T-helper 1 cell treated with Interleukin-12 subunit alpha and Interleukin-12 subunit beta and Interleukin-4 antibody, amounts not matched to agents 30 μg/mL and 1 μg/mL, for 36 hours (primary cell): ENCODE measurements at regions not wholly inside any gene's neighbourhood (a gene's known extent, or its start where the extent isn't known, plus 50 kb on each side); places are given as distances from the start of the nearest gene placed in this dataset.
"Not testable (repeated sequence)": the region's sequence is repeated elsewhere in the genome, so short reads cannot be mapped to it uniquely, and the experiment has no call there.

Source experiments
- H3K27ac Mint-ChIP-seq: one replicate; pipeline ENCODE4 v1.8.0; 2021; ENCODE audit warnings: mild to moderate bottlenecking, mixed read lengths
- H3K27me3 Mint-ChIP-seq: one replicate; pipeline ENCODE4 v1.8.0; 2021; ENCODE audit warnings: low read depth, mixed read lengths
- H3K36me3 Mint-ChIP-seq: one replicate; pipeline ENCODE4 v1.8.0; 2021; ENCODE audit warnings: low read depth, mixed read lengths
- H3K4me1 Mint-ChIP-seq: one replicate; pipeline ENCODE4 v1.8.0; 2021; ENCODE audit warnings: low read depth, mixed read lengths
- H3K4me3 Mint-ChIP-seq: one replicate; pipeline ENCODE4 v1.8.0; 2021; ENCODE audit warnings: mild to moderate bottlenecking, moderate library complexity, mixed read lengths
- H3K9me3 Mint-ChIP-seq: one replicate; pipeline ENCODE4 v1.8.0; 2021; ENCODE audit warnings: mixed read lengths

- Mint-ChIP-seq H3K36me3 (no peaks in the 10 kb centered on the region), H3K27ac (no peak overlapping the region), H3K4me1 (no peaks in the 10 kb centered on the region), H3K27me3 (no peaks in the 10 kb centered on the region), H3K9me3 (no peaks in the 10 kb centered on the region), H3K4me3 (no peak overlapping the region)
These were observed 541.9 kb downstream of the TBC1D22A start for GRCh38 chr22:47304191-47304831.

DNA sequence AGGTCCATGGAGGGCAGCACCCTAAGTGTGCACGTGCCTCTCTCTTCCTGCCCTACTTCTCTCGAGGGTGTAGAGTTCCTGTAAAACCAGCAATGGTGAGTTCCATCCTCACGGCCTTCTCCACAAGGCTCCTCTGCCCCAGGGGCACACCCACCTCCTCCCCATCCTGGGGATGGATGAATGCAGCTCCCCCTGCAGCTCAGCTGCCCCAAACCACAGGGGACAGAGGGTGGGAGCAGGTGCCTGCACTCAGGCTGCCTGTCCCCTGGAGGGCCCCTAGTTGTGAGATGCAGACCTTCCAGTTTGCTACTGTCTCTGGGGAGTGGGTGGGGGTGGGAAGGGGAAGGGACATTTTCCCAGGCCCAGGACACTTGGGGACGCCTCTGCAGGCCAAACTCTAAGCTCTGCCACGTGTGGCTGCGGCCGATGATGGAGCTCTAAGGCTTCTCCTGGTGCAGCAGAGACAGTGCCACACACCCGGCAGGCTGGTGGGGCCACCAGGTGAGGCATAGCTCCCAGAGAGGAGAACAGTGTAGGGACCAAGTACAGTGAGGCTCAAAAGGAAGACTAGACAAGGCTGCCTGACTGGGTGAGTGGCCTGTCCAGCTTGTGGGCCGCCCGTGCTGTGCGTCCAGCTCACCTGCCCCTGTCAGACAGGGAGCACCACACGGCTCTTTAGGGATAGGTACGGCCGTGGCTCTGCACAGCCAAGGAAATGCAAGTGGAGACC, 540.9 kb downstream of the TBC1D22A start:
- no peaks in the 10 kb centered on the region for H3K4me1 Mint-ChIP-seq
- no peaks in the 10 kb centered on the region for H3K27me3 Mint-ChIP-seq
- no peaks in the 10 kb centered on the region for H3K36me3 Mint-ChIP-seq
- H3K27ac Mint-ChIP-seq: no peak overlapping the region
- no peaks in the 10 kb centered on the region for H3K9me3 Mint-ChIP-seq
- no peak overlapping the region for H3K4me3 Mint-ChIP-seq

- H3K36me3 Mint-ChIP-seq, H3K9me3 Mint-ChIP-seq, H3K27me3 Mint-ChIP-seq, H3K27ac Mint-ChIP-seq, H3K4me1 Mint-ChIP-seq, H3K4me3 Mint-ChIP-seq: not testable (repeated sequence)
These were observed 540.1 kb downstream of the TBC1D22A start for GRCh38 chr22:47302587-47302986.

- H3K4me3 Mint-ChIP-seq: no peak overlapping the region
- H3K9me3 Mint-ChIP-seq: no peaks in the 10 kb centered on the region
- no peaks in the 10 kb centered on the region for H3K4me1 Mint-ChIP-seq
- no peak overlapping the region for H3K27ac Mint-ChIP-seq
- H3K36me3 Mint-ChIP-seq: no peaks in the 10 kb centered on the region
- no peaks in the 10 kb centered on the region for H3K27me3 Mint-ChIP-seq
These were observed 539.5 kb downstream of the TBC1D22A start for GRCh38 chr22:47301820-47302475.

- no peak overlapping the region for H3K4me3 Mint-ChIP-seq
- no peaks in the 10 kb centered on the region for H3K9me3 Mint-ChIP-seq
- H3K27ac Mint-ChIP-seq: no peak overlapping the region
- H3K4me1 Mint-ChIP-seq: no peaks in the 10 kb centered on the region
- no peaks in the 10 kb centered on the region for H3K27me3 Mint-ChIP-seq
- no peaks in the 10 kb centered on the region for H3K36me3 Mint-ChIP-seq
These were observed 538.4 kb downstream of the TBC1D22A start for GRCh38 chr22:47300698-47301405.

DNA sequence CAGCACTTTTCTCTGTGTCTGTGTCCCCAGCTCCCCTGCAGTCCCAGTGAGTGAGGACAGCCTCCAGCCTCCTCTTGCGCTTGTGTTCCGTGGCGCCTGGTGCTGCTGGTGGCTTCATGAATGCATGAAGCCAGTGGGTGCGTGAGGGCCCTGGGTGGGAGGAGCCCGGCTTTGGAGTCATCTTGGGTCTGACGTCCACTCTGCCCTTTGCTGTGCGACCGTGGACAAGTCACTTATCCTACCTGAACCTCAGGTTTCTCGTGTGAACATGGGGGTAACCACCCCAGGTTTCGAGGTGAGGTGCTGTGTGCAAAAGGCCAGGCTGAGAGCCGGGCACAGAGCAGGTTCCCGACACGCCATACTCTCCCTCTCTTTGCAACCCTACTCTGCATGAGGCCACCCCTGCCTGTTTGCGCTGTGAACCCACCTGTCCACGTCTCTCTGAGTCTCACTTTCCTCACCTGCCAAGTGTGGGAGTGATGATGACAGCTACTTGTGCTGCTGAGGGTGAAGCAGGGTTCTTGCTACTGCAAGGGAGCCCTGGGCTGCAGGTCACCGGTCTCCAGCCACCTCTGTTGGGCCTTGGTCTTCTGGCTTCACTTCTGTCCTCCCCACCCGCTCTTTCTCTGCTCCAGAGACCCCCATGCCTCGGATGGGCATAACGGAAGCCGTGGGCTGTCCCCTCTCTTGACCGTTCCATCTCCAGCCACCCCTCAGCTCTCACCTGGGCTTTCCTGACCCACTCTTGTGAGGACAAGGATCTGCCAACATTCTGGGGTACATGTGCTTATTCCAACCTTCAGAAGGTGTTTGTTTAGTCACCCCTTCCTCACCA, 537.6 kb downstream of the TBC1D22A start:
- Mint-ChIP-seq H3K9me3 (no peaks in the 10 kb centered on the region), H3K4me3 (no peak overlapping the region), H3K4me1 (no peaks in the 10 kb centered on the region), H3K36me3 (no peaks in the 10 kb centered on the region), H3K27ac (no peak overlapping the region), H3K27me3 (no peaks in the 10 kb centered on the region)

- Mint-ChIP-seq H3K4me1 (no peaks in the 10 kb centered on the region), H3K36me3 (no peaks in the 10 kb centered on the region), H3K9me3 (no peaks in the 10 kb centered on the region), H3K27me3 (no peaks in the 10 kb centered on the region), H3K27ac (no peak overlapping the region), H3K4me3 (no peak overlapping the region)
These were observed 536.9 kb downstream of the TBC1D22A start for GRCh38 chr22:47299211-47299862.

GRCh38 chr22:47298017-47298785, 535.8 kb downstream of the TBC1D22A start:
- Mint-ChIP-seq H3K4me3 (no peak overlapping the region), H3K4me1 (no peaks in the 10 kb centered on the region), H3K27me3 (no peaks in the 10 kb centered on the region), H3K27ac (no peak overlapping the region), H3K9me3 (no peaks in the 10 kb centered on the region), H3K36me3 (no peaks in the 10 kb centered on the region)

- H3K4me1 Mint-ChIP-seq: no peaks in the 10 kb centered on the region
- H3K9me3 Mint-ChIP-seq: no peaks in the 10 kb centered on the region
- H3K27me3 Mint-ChIP-seq: no peaks in the 10 kb centered on the region
- no peaks in the 10 kb centered on the region for H3K36me3 Mint-ChIP-seq
- no peak overlapping the region for H3K27ac Mint-ChIP-seq
- no peak overlapping the region for H3K4me3 Mint-ChIP-seq
These were observed 535.0 kb downstream of the TBC1D22A start for GRCh38 chr22:47297261-47298016.

DNA sequence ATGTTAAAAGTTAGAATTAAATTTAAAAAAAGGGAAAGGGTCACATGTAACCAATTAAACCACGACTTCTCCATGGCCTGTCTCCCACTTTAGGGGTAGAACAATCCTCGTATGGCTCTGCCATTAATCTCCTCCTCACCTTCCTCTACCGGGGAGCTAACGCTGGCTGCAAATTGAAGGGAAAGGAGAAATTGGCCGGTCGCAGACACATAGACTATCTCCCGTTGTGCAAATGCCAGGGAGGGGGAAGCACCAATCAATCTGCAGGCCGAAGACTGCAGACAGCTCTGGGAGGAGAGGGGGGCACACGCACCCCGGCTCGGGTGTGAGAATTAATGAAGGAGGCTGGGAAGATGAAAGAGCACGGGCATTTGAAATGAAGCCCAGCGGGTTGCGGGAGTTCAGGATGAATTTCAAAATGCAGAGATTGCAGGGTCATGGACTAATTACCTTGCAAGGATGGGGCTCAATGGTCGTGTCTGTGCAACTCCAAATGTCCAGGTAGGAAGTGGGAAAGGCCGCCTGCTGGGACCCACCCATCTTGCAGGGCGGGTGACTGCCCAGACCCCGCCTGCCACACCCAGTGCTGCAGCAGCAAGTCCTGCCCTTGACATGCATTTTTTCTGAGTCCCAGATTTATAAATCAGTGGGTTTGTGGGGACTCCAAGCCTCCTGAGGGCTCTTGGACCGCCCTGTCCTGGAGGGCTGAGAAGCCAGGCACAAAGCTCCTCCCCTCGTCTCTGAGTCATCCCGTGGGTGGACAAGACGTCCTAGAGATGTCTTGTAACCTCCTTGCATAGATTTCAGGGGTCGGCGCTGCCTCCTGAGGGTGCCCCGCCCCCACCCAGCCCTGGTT, 534.2 kb downstream of the TBC1D22A start:
- Mint-ChIP-seq H3K27ac (no peak overlapping the region), H3K4me1 (no peaks in the 10 kb centered on the region), H3K27me3 (no peaks in the 10 kb centered on the region), H3K9me3 (no peaks in the 10 kb centered on the region), H3K4me3 (no peak overlapping the region), H3K36me3 (no peaks in the 10 kb centered on the region)

- Mint-ChIP-seq H3K4me3 (no peak overlapping the region), H3K4me1 (no peaks in the 10 kb centered on the region), H3K9me3 (no peaks in the 10 kb centered on the region), H3K36me3 (no peaks in the 10 kb centered on the region), H3K27me3 (no peaks in the 10 kb centered on the region), H3K27ac (no peak overlapping the region)
These were observed 533.5 kb downstream of the TBC1D22A start for GRCh38 chr22:47295982-47296381.
